ENCODE measurements at regions not wholly inside any gene's neighbourhood (a gene's known extent, or its start where the extent isn't known, plus 50 kb on each side); places are given as distances from the start of the nearest gene placed in this dataset.

GRCh38 chr2:19131871-19132270, 226.6 kb downstream of the OSR1 start:
- H3K9me3 ChIP-seq (replicated peaks; ENCODE audit: control insufficient read depth, insufficient read depth, low read length): no peaks in the 10 kb centered on the region
- ChIA-PET CTCF (interaction anchor here (1.6 to 2.2 kb wide), 2 partner anchors 9 to 12 kb away, joined by 6 to 7 read pairs; no protein-coding TSS in a partner anchor), POLR2A (no interaction called here)
- no peak overlapping the region for H3K4me3 ChIP-seq (replicated peaks in 1 of 3; ENCODE audit: insufficient read depth in 1 of 3, low read depth in 1 of 3, low read length in 3 of 3)
- DNase-seq (ENCODE audit: low read depth, low spot score): no peak
- no TSS peak for BruUV-seq (replicated peaks)
- peaks cover 16% of the 10 kb centered on the region for H3K4me1 ChIP-seq (ENCODE audit: control insufficient read depth, extremely low read depth, insufficient read depth, low read length)
- H3K4me2 ChIP-seq (ENCODE audit: insufficient read depth, low read length): no peak overlapping the region
- no peaks in the 10 kb centered on the region for H4K20me1 ChIP-seq (replicated peaks; ENCODE audit: control insufficient read depth, extremely low read depth, insufficient read depth, low read length)
- dilution Hi-C loops (cut with MboI; ENCODE audit: extremely low pct_ligation_motif_present, low sequenced_read_pairs) (no loop called here), intact Hi-C loops (cut with micrococcal nuclease) (no loop called here)
- H3K27ac ChIP-seq (ENCODE audit: insufficient read depth, low read depth, low read length): no peak overlapping the region
- H3K9ac ChIP-seq (replicated peaks; ENCODE audit: extremely low read depth, insufficient read depth, low read length): no peak overlapping the region
- TF ChIP-seq POLR2AphosphoS5 (IDR thresholded peaks at IDR 0.05; ENCODE audit: insufficient read depth, low read depth, low read length) (no peak), JUN (IDR thresholded peaks at IDR 0.05; ENCODE audit: borderline replicate concordance, insufficient read depth, insufficient read length, low read depth) (no peak), EZH2 (IDR thresholded peaks at IDR 0.05; ENCODE audit: borderline replicate concordance, low read depth, low read length, severe bottlenecking) (no peak), FOS (IDR thresholded peaks at IDR 0.05; ENCODE audit: borderline replicate concordance, insufficient read depth, low read length) (no peak), POLR2A (IDR thresholded peaks at IDR 0.05; ENCODE audit: low read depth, low read length) (no peak), MAX (IDR thresholded peaks at IDR 0.05; ENCODE audit: insufficient read depth, insufficient read length) (no peak), MYC (IDR thresholded peaks at IDR 0.05; ENCODE audit: low read depth, low read length) (no peak), GATA2 (IDR thresholded peaks at IDR 0.05; ENCODE audit: insufficient read depth, insufficient read length, low read depth, low read length) (no peak)
- TF ChIP-seq, protein P1, sequence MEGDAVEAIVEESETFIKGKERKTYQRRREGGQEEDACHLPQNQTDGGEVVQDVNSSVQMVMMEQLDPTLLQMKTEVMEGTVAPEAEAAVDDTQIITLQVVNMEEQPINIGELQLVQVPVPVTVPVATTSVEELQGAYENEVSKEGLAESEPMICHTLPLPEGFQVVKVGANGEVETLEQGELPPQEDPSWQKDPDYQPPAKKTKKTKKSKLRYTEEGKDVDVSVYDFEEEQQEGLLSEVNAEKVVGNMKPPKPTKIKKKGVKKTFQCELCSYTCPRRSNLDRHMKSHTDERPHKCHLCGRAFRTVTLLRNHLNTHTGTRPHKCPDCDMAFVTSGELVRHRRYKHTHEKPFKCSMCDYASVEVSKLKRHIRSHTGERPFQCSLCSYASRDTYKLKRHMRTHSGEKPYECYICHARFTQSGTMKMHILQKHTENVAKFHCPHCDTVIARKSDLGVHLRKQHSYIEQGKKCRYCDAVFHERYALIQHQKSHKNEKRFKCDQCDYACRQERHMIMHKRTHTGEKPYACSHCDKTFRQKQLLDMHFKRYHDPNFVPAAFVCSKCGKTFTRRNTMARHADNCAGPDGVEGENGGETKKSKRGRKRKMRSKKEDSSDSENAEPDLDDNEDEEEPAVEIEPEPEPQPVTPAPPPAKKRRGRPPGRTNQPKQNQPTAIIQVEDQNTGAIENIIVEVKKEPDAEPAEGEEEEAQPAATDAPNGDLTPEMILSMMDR (IDR thresholded peaks at IDR 0.05; ENCODE audit: extremely low read depth in 1 of 2, insufficient read depth in 1 of 2, low read depth in 1 of 2, low read length in 2 of 2): no peak
- FAIRE-seq: no peak
- H3K79me2 ChIP-seq (ENCODE audit: control insufficient read depth, insufficient read depth, low read length): no peaks in the 10 kb centered on the region
- H2AFZ ChIP-seq (ENCODE audit: low read depth, low read length): no peak overlapping the region
- H3K36me3 ChIP-seq (ENCODE audit: control insufficient read depth in 2 of 2, extremely low read depth in 1 of 2, insufficient read depth in 2 of 2, low read length in 2 of 2): no peaks in the 10 kb centered on the region
- no peaks in the 10 kb centered on the region for H3K27me3 ChIP-seq (ENCODE audit: control insufficient read depth in 2 of 2, insufficient read depth in 2 of 2, low read length in 2 of 2)
- no peaks in the 10 kb centered on the region for H3K9me1 ChIP-seq (replicated peaks; ENCODE audit: control insufficient read depth, extremely low read depth, insufficient read depth, low read length)

Measured in endothelial cell of umbilical vein (primary cell).